ENCODE measurements at regions not wholly inside any gene's neighbourhood (a gene's known extent, or its start where the extent isn't known, plus 50 kb on each side); places are given as distances from the start of the nearest gene placed in this dataset.

GRCh38 chr18:78836838-78837237, 142.8 kb upstream of the SALL3 start:
- no peaks in the 10 kb centered on the region for H3K27me3 ChIP-seq (ENCODE audit: insufficient read depth, low read depth, low read length)
- no peak overlapping the region for H2AFZ ChIP-seq (ENCODE audit: low read depth, low read length)
- H3K36me3 ChIP-seq (ENCODE audit: insufficient read depth, low read length): no peaks in the 10 kb centered on the region
- H3K4me3 ChIP-seq (ENCODE audit: low read length): no peak overlapping the region
- no peak overlapping the region for H3K9ac ChIP-seq (ENCODE audit: low read length)
- H4K20me1 ChIP-seq (ENCODE audit: insufficient read depth): no peaks in the 10 kb centered on the region
- TF ChIP-seq TAF1 (IDR thresholded peaks at IDR 0.05; ENCODE audit: low read depth) (no peak), EP300 (conservative IDR thresholded peaks at IDR 0.05; ENCODE audit: poor library complexity, severe bottlenecking) (no peak), POLR2AphosphoS5 (IDR thresholded peaks at IDR 0.05) (no peak), RAD21 (conservative IDR thresholded peaks at IDR 0.05) (no peak), EZH2 (IDR thresholded peaks at IDR 0.05; ENCODE audit: borderline replicate concordance, insufficient read depth, low read length, poor library complexity, severe bottlenecking) (no peak), SMC3 (conservative IDR thresholded peaks at IDR 0.05; ENCODE audit: poor library complexity) (no peak), CTCF (IDR thresholded peaks at IDR 0.05; ENCODE audit: poor library complexity, severe bottlenecking) (no peak), MXI1 (conservative IDR thresholded peaks at IDR 0.05; ENCODE audit: poor library complexity, severe bottlenecking) (no peak)
- TF ChIP-seq, protein P1, sequence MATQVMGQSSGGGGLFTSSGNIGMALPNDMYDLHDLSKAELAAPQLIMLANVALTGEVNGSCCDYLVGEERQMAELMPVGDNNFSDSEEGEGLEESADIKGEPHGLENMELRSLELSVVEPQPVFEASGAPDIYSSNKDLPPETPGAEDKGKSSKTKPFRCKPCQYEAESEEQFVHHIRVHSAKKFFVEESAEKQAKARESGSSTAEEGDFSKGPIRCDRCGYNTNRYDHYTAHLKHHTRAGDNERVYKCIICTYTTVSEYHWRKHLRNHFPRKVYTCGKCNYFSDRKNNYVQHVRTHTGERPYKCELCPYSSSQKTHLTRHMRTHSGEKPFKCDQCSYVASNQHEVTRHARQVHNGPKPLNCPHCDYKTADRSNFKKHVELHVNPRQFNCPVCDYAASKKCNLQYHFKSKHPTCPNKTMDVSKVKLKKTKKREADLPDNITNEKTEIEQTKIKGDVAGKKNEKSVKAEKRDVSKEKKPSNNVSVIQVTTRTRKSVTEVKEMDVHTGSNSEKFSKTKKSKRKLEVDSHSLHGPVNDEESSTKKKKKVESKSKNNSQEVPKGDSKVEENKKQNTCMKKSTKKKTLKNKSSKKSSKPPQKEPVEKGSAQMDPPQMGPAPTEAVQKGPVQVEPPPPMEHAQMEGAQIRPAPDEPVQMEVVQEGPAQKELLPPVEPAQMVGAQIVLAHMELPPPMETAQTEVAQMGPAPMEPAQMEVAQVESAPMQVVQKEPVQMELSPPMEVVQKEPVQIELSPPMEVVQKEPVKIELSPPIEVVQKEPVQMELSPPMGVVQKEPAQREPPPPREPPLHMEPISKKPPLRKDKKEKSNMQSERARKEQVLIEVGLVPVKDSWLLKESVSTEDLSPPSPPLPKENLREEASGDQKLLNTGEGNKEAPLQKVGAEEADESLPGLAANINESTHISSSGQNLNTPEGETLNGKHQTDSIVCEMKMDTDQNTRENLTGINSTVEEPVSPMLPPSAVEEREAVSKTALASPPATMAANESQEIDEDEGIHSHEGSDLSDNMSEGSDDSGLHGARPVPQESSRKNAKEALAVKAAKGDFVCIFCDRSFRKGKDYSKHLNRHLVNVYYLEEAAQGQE (IDR thresholded peaks at IDR 0.05; ENCODE audit: borderline replicate concordance): no peak
- H3F3A ChIP-seq (ENCODE audit: insufficient read depth, low read length, poor library complexity, severe bottlenecking): no peaks in the 10 kb centered on the region
- no peaks in the 10 kb centered on the region for H3K9me2 ChIP-seq (ENCODE audit: insufficient read depth, low read length)
- no peaks in the 10 kb centered on the region for H3K9me3 ChIP-seq (ENCODE audit: low read length)
- no peak overlapping the region for H3K27ac ChIP-seq (ENCODE audit: low read length)
- H3K4me2 ChIP-seq (ENCODE audit: low read length): no peak overlapping the region
- H3K79me2 ChIP-seq (replicated peaks; ENCODE audit: insufficient read depth, low read length): no peaks in the 10 kb centered on the region

- TF ChIP-seq CTCF (IDR thresholded peaks at IDR 0.05; ENCODE audit: poor library complexity, severe bottlenecking) (no peak), EP300 (conservative IDR thresholded peaks at IDR 0.05; ENCODE audit: poor library complexity, severe bottlenecking) (no peak), TAF1 (IDR thresholded peaks at IDR 0.05; ENCODE audit: low read depth) (no peak)
- no peaks in the 10 kb centered on the region for H3K9me2 ChIP-seq (ENCODE audit: insufficient read depth, low read length)
- H3K27ac ChIP-seq (ENCODE audit: low read length): no peak overlapping the region
- H3K9me3 ChIP-seq (ENCODE audit: low read length): no peaks in the 10 kb centered on the region
- no peaks in the 10 kb centered on the region for H3K27me3 ChIP-seq (ENCODE audit: insufficient read depth, low read depth, low read length)
- no peak overlapping the region for H3K4me3 ChIP-seq (ENCODE audit: low read length)
- no peak overlapping the region for H2AFZ ChIP-seq (ENCODE audit: low read depth, low read length)
- H3K4me2 ChIP-seq (ENCODE audit: low read length): no peak overlapping the region
- no peaks in the 10 kb centered on the region for H3K36me3 ChIP-seq (ENCODE audit: insufficient read depth, low read length)
- no peaks in the 10 kb centered on the region for H3F3A ChIP-seq (ENCODE audit: insufficient read depth, low read length, poor library complexity, severe bottlenecking)
- no peaks in the 10 kb centered on the region for H3K79me2 ChIP-seq (replicated peaks; ENCODE audit: insufficient read depth, low read length)
- no peaks in the 10 kb centered on the region for H4K20me1 ChIP-seq (ENCODE audit: insufficient read depth)
- no peak overlapping the region for H3K9ac ChIP-seq (ENCODE audit: low read length)
These were observed 141.9 kb upstream of the SALL3 start for GRCh38 chr18:78837754-78838153.
